Kasumi-1 (cell line): ENCODE measurements at regions not wholly inside any gene's neighbourhood (a gene's known extent, or its start where the extent isn't known, plus 50 kb on each side); places are given as distances from the start of the nearest gene placed in this dataset.
A peak's percentile ranks its signal among the peaks of the same experiment; 100 is the strongest.

Source experiments
- DNase-seq, 2 experiments: peaks; one replicate each; lab custom pipeline; 2025; lab: John Stamatoyannopoulos, UW

DNA sequence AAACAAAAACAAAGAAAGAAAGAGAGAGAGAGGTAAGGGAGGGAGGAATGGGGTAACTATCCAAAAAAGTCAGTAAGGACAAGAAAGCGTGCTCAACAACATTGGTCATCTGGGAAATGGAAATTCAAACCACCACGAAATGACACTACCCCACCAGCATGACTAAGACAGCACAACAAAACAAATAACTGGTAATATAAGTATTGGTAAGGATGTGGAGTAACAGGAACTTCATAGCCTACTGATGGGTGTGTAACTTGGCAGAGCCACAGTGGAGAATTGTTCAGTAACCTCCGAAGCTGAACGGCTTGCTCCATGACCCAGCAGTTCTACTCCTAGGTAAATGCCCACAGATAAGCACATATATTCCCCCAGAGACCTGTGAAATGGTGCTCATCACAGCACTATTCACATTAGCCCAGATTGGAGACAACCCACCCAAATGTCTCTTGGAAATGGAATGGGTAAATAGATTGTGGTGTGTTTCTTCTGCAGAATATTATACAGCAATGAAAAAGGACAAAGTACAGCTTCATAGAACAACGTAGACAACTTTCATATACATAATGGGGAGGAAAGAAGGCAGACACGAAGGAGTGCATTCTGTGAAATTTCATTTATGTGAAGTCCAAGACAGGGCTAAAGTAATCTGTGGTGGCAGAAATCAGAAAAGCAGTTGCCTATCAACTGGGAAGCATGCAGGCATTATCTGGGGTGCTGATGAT lies 95.5 kb upstream of the ATP6AP2 start:
- DNase-seq = no peak

DNA sequence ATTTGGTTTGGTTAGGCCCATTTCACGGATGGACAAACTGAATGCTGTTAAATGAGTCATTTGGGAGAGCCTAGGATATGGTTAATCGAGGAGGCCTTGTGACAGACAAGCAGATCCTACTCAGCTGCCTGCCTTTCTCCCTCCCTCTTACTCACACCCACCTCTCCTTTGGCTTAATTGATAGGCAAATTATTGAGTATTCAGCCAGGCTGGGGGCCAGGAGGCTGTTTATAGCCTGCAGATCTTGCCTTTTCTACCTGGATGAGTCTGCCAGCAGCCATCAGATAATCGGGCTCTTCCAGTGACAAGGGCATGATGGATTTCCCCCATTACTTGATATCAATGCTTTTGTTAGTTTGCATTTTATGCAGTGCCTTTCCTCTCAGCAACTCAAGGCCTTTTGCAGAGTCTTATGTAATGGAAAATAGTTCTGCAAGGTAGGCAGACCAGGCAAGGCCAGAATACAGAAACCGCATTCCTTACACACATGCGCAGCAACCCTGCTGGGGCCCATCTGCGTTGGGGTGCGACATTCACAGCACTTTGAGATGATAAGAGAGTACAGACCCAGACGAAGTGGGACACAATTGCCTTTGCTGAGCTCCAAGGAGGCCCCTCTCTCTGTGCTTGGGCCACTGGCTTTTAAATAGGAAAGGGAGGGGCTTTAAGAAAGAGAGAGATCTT lies 96.2 kb upstream of the ATP6AP2 start:
- no peak for DNase-seq

DNA sequence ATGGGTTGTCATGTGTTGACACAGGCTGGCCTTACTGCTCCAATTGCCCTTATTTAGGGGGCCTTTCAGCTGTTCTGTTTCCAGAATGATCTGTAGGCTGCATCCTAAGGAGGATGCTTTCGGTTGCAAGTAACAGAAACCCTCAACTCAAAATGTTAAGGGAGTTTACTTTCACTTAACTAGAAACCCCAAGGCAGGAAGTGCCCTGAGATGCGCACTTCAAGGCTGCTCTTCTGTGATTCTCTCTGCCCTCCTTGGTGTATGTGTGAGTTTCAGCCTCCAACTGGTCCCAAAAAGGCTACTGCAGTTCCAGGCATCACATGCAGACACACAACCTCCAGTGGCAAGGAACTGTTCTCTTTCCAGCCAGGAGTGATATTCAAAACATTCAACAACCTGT lies 97.3 kb upstream of the ATP6AP2 start:
- no peak for DNase-seq

DNA sequence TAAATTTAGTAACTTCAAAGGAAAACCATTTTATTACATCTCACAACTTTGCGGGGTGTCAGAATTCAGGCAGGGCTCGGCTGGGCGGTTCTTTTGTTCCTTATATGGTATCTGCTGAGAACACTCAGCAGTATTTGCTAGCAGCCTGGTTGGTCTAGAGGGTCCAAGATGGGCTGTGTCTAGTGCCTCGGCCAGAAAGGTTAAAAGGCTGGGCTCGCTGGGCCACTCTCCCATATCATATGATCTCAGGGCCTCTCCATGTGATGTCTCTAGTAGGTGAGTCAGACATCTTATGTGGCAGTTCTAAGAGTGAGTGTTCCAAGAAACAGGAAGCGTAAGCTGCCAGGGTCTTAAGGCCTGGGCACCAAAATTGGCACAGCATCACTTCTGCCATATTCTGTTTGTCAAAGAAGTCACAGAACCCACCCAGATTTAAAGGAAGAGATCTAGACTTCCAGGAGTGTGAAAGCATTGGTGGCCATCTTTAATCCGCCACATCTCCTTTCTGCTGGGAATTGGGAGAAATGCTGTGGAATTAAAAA lies 100.9 kb upstream of the ATP6AP2 start:
- no peak for DNase-seq

DNA sequence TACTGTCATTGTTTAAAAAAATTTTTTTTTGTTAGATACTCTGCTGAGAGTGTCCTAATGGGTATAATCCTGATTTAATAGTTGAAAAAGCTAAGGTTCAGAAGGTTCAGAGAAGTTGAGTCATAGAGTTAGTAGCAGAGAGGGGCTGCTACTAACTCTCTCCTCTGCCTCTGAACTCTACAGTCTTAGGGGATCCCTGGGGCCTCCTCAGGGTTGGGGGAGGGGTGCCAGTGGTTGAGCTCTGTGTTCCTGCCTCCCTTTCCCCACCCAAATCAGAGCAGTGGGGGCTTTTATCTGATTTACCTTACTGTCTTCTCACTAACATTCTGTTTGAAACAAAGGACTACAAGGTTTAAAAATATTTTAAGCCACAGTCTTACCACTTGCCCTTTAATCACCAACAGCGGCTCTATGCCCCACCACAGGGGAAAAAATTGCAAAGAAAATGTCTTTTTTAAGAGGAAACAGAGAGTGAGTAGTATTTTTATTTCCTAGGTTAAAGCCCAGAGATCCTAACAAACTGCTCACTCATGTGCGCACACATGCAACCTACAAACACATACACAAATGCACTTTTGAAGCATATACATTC lies 102.2 kb upstream of the ATP6AP2 start:
- no peak for DNase-seq

DNA sequence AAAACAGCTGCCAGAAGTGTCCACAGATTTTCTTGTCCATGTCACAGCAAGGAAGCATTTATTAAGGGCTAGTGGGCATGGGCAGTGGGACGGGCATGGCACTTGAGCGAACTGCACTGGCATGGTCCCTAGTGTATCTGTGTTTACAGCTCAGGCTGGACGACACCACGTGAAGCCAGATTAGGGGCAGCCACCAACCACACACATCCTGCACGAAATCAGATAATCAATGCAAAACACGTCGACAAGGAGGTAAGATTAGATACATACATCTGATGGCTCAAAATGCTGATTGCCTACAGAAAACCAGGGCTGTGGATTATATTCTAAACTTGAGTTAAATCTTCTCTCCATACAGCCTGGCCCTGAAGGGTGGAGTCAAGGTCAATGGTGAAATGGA lies 103.8 kb upstream of the ATP6AP2 start:
- no peak for DNase-seq

DNA sequence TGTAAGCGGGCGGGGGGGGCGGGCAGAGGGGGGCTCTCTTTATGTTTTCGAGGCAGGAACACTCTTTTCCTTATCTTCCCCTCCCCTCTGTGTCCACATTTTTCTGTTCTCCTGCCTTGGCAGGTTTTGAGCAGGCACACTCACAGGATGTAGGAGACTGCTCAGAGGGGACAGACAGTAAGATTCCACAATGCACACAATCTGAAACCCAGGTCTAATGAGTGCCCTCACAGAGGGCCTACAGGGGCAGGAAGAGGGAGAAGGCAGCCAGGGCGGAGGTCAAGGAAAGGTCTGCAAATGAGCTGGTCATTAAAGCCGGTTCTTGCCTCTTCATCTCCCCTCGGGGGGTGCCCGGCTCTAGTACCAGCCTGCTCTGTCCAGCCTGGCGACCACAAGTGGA lies 106.1 kb upstream of the ATP6AP2 start:
- no peak for DNase-seq

DNA sequence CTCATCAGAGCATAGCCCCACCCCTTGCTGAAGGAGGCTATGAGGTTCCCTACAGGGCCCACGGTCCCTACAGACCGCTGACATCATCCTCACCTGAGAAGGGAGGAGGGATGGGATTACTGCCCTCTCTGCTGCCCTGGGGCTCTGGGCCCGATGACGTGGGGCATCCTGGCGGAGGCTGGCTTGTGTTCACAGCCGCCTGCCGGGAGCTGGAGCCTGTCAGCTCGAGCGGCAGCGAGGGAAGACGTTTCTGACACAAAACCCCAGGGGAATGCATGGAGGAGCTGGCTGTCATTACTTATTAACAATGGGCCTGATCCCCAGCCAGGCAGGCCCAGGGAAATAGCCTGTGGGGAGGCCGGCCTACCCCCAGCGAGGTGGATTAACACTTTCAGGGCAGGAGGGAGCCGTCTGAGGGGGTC lies 106.6 kb upstream of the ATP6AP2 start:
- no peak for DNase-seq

DNA sequence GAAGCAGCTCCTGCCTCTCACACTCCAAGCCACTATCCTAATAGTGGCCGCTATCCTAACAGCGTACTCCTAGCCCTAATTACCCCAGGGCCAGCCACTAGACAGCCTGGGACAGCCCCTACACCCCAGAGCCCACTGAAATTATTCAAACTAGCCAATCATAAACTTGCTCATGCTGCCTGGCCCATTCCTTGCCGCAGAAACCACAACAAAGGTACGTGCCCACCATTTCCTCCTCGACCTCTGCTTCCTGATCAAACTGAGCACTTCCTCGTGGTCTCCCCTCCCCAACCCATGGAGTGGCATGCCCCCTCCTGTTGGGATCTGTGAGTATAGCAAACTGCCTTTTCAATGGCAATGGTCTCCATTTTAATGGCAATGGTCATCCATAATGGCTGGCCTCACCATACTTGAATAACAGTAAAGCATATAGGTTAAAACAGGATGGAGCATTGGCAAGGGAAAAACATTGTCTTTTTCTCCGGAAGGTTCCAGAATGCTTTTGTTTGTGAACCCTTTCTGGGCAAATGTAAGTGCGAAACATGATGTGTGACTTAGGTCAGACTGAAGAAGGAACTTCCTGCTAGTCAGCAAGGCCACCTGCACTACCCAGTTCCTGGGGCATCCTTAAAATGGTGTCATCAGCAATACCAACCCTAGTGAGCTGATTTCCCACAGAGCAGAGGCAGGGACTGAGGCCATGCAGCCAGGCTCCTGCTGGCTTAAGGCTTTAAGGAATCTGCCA lies 107.1 kb upstream of the ATP6AP2 start:
- no peak for DNase-seq

DNA sequence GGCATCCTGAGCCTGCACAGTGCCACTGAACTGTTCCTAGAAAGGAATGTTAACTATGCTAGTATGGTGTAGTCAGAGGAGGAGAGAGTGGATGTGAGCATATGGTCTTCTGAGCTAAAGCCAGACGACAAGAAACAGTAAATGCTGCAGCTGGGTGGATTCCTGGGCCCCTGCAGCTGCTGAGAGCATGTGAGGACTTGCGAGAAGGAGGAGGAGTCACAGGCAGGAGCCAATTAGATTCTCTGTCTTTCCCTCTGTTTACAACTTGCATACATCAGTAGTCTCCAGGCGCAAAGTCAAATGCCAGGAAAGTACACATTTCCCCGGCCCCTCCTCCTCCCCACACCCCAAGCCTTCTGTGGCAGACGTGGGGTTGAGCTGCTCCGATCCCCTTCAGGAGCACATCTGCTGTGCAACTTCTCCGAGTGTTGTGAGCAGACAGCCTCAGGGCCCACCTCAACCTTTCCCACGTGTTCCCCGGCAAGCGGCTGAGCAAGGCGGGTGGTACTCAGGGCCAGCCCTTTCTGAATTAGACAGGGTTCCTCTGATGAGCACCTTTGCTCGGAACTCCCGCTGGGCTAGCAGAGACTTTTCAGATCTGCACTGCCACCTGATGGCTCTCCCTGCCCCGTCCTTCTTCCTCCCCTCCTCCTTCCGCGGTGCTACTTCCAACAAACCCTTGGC lies 108.7 kb upstream of the ATP6AP2 start:
- DNase-seq = no peak

DNA sequence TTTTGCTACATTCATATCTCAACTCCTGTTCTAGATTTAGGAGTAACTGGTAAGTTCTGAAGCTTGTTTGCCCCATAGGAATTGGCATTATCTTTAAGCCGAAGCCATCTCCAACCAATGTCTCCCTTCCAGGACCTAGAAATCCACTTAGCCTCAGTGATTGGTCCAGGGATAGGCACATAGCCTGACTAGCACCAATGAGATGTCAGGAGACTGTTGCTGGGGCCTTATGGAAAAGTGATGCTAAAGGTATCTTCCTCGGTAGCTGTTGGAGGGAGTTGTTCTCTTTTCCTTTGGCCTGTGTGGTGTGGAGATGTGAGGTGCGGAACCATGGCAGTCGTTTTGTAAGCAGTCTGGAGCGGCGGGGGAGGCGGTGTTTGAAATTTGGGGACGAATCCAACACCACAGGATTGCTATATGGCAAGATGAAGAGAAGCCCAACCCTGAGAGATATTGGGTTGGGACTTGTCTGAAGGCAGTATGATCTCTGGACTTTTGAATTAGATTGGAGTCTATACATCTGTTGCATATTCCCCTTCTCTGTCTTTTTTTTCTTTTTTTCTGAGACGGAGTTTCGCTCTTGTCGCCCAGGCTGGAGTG lies 109.8 kb upstream of the ATP6AP2 start:
- no peak for DNase-seq

DNA sequence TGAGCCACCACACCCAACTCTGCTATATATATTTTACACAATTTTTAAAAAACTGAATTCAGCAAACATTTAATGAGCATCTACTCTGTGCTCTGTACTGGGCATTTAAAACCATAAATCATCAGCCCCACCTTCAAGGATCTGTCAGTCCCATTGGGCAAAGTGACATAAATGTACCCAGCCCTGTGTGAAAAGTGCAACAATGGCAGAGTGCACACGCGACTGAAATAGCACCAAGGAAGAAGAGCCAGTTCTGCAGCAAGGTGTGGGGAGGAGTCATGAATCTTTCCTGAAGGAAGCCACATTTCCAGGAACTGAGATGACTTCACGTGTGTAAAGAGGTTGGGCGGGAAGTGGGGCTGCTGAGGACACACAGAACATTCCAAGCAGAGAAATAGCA lies 111.5 kb upstream of the ATP6AP2 start:
- no peak for DNase-seq

DNA sequence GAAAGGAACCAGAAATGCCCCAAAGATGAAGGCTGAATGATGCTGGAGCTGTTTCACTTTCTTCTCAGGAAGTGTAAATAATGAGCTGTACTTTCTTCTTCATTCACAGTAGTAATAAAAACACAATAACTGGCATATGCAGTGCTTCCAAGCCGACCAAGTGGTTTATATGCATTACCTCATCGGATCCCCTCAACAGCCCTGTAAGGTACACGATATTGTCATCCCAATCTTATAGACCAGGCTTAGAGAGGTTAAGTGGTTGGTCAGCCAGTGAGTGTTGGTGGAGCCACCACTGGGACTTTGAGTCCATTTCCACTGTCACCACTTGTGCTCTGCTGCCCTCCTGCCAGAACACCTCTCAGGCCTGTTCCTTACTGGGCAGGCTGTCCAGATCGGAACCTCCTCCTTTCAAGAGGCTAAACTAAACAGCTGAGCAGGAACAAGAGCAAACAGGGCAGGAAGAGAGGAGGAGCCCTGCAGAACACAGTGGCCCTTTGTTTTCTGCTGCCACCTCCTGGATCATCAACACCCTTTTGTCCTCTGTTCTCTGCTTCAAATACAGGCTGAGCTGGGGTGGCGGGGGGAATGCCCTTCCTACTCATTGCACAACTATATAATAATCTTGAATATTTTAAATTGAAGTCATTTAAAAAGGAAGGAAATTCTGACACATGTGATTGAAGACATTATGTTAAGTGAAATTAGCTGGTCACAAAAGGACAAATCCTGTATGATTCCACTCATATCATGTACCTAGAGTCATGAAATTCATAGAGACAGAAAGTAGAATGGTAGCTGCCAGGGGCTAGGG lies 112.5 kb upstream of the ATP6AP2 start:
- DNase-seq = peak; percentile 72 to 82

DNA sequence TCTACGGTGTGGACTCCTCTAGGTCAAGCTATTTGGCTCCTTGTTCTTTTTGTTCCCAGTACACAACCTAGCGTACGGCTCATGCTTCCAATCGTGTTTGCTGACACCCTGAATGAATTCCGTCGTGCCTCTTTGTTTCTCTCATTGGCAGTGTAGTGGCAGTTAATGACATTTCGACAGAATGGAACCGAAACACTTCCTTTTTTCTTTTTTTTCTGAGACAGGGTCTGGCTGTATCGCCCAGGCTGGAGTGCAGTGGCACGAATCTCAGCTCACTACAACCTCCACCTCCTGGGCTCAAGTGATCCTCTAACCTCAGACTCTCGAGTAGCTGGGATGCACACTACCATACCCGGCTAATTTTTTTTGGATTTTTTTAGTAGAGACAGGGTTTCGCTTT lies 113.3 kb upstream of the ATP6AP2 start:
- no peak for DNase-seq

DNA sequence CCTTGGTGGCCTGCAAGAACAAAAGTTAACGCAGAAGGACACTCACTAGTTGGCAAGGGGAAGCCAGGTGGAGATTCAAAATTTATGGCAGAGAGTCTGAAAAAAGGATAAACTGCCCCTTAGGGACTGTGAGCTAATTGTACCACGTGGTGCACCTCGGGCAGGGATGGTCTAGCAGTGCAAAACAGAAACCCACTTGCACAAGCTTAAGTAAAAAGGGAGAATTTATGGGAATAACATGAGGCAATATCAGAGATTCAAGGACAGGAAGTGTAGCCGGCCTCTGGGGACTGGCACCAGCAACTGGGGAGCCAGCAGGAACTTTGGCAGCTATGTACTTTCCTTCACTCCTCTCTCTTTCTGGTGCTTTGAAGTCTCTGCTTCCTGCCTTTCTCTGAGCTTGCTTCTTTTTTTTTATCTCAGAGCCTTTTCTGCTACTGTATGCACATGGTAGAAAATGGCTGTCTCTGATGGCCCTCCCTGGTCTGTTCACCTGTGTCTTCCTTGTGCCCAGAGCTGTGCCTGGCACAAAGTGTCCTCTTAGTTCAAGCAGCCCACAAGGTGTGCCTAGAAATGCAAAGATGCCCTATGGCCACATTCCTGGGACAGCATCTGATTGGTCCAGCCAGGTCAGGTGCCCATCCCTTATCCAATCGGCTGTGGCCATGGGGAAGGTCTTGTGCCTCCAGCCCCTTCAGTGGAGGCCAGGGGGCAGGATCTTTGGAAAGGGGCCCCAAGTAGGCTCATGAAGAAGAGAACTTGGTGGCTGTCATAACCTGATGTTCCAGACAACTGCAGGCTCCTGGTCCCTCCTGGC lies 114.8 kb upstream of the ATP6AP2 start:
- no peak for DNase-seq

DNA sequence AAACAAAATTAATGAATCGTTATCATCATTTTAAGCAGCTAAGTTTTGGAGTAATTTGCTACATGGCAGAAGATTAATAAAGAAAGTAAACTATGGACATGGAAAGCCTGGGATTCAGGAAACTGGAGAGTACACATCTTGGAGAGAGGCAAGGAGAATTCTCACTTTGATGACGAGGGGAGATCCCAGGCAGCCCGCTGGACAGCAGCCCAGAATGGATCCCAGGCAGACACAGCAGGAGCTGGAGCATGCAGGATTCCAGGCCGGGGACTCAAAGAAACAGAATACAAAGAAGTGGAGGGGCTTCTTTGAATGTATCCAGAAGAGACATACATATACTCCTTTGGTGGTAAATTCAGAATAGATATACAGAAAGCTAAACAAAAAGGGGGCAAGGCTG lies 118.0 kb upstream of the ATP6AP2 start:
- no peak for DNase-seq

DNA sequence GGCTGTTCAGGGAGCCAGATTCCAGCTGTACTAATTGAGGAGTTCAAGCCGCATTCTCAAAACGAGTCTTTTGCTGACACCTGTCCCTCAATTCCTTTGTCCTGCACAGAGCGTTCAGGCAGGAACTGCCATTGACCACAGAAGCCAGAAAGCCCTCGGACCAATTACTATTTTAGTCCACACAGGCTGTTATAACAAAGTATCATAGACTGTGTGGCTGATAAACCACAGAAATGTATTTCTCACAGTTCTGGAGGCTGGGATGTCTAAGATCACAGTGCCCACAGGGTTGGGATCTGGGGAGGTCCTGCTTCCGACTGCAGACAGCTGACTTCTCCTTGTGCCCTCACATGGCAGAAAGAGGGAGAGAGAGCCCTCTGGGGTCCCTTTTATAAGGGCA lies 119.8 kb upstream of the ATP6AP2 start:
- DNase-seq = no peak

DNA sequence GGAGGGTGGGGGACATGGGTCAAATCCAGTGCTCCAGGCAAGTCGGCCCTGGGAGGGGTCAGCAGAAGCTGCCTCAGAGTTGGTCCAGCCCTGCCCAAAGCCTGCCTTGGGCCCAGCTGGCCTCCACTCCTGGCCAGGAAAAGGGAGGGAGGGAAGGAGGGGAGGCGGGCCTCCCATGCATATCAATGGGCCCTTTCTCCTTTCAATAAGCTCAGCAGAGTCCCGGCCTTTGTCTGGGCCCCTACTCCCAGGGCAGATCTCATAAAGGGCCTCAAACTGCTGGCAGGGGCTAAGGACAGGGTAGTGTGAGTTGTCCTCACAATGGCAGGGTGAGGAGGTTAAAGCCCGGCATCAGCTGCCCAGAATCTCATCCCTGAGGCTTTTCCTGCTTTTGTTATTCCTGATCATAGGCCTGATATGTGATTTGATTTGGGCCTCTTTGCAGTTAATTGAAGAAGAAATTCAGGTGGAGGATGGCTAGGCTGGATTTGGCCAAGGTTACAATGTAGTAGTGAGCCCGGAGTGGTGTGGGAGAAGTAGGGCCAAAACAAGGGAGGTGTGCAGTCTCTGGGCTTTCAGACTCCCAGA lies 121.1 kb upstream of the ATP6AP2 start:
- no peak for DNase-seq

DNA sequence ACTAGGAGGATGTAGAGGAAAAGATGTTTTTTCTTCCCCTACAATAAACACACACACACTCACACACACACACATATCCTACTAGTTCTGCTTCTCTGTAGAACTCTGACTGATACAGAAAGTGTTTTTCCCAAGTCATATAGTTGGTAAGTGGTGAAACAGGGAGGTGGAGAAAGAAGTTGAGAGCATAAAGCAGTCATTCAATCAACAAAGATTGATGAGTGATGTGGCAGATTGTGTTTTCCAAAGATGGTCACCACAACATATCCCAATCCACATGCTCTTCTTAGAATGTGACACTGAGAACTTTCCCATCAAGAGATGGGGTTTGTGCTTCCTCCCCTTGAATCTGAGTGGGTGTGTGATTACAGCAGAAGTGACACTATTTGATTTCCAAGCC lies 123.4 kb upstream of the ATP6AP2 start:
- DNase-seq = no peak
